IPS-18a (cell line): ENCODE measurements at regions not wholly inside any gene's neighbourhood (a gene's known extent, or its start where the extent isn't known, plus 50 kb on each side); places are given as distances from the start of the nearest gene placed in this dataset.

Experiments used
- H3K27ac ChIP-seq: one replicate; pipeline ENCODE4 v1.5.1; 2013; ENCODE audit warnings: low read length
- H3K27me3 ChIP-seq: one replicate; pipeline ENCODE4 v1.6.1; 2013; ENCODE audit warnings: mild to moderate bottlenecking, low read length; ENCODE audit not compliant: control insufficient read depth, insufficient read depth
- H3K36me3 ChIP-seq: one replicate; pipeline ENCODE4 v1.6.1; 2013; ENCODE audit warnings: low read depth, low read length; ENCODE audit not compliant: control insufficient read depth
- H3K4me1 ChIP-seq: one replicate; pipeline ENCODE4 v1.6.1; 2013; ENCODE audit warnings: low read depth, low read length; ENCODE audit not compliant: control insufficient read depth
- H3K4me3 ChIP-seq: one replicate; pipeline ENCODE4 v1.5.1; 2013; ENCODE audit warnings: low read length
- H3K9ac ChIP-seq: one replicate; pipeline ENCODE4 v1.6.1; 2013; ENCODE audit warnings: mild to moderate bottlenecking, low read length, moderate library complexity
- H3K9me3 ChIP-seq: one replicate; pipeline ENCODE4 v1.6.1; 2013; ENCODE audit warnings: low read depth, low read length; ENCODE audit not compliant: control insufficient read depth

DNA sequence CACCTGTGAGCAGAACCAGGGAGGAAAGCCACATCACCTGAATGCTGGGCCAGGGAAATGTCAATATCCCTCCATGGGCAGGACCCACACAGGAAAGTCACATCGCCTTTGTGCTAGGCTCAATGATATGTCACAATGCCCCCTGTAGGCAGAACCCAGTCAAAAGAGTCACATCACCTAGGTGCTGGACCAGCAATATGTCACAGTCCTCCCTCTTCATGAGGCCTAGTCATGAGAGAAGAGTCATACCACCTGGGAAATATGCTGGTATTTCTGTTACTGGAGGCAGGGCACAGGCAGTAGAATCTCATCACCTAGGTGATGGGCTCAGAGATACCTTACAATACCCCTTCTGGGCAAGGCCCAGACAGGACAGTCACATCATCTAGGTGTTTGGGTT lies 1843.4 kb downstream of the TP53TG3F start:
- Histone ChIP-seq H3K36me3 (no peaks in the 10 kb centered on the region), H3K4me1 (no peaks in the 10 kb centered on the region), H3K9me3 (peaks cover 90% of the 10 kb centered on the region), H3K9ac (no peak overlapping the region), H3K27ac (no peak overlapping the region), H3K4me3 (no peak overlapping the region), H3K27me3 (no peaks in the 10 kb centered on the region)

DNA sequence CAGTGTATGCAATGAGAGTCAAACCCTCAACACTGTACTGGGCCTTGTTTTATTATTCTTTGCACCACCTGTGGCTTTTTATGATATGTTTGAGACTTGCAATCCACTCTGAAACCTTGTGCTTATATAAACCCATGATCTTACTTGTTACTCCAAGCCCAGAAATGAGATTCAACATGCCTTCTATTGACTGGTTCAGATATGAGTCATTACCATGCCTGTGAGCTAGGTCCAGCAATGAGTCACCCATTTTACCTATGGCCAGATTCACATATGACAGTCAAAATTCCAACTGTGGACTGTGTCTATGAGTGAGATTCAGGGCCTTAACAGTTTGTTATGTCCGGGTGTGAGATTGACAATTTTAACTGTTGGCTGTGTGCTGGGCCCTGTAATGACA lies 1846.1 kb downstream of the TP53TG3F start:
- no peaks in the 10 kb centered on the region for H3K4me1 ChIP-seq
- H3K9me3 ChIP-seq = peaks cover 83% of the 10 kb centered on the region

DNA sequence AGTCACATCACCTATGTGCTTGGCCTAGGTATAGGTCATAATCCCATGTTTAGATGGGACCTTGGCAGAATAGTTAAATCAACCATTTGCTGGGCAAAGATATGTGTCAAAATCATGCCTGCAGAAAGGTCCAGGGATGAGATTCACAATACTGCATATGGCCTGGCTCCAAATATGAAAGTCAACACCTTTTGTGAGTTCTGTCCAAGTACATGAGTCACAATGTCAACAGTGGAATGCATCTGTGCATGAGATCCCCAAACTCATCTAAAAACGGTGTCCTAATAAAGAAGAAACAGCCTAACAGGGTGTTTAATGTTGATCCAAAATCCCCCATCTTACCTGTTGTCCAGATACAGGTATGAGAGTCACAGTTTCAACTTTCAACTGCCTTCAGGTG lies 1847.5 kb downstream of the TP53TG3F start:
- Histone ChIP-seq H3K9me3 (peaks cover 83% of the 10 kb centered on the region), H3K9ac (no peak overlapping the region), H3K4me1 (no peaks in the 10 kb centered on the region), H3K4me3 (no peak overlapping the region), H3K27me3 (no peaks in the 10 kb centered on the region), H3K36me3 (no peaks in the 10 kb centered on the region), H3K27ac (no peak overlapping the region)

More for the DNA sequence above, 1846.1 kb downstream of the TP53TG3F start:
- Histone ChIP-seq H3K4me3 (no peak overlapping the region), H3K9ac (no peak overlapping the region), H3K27ac (no peak overlapping the region), H3K36me3 (no peaks in the 10 kb centered on the region), H3K27me3 (no peaks in the 10 kb centered on the region)

DNA sequence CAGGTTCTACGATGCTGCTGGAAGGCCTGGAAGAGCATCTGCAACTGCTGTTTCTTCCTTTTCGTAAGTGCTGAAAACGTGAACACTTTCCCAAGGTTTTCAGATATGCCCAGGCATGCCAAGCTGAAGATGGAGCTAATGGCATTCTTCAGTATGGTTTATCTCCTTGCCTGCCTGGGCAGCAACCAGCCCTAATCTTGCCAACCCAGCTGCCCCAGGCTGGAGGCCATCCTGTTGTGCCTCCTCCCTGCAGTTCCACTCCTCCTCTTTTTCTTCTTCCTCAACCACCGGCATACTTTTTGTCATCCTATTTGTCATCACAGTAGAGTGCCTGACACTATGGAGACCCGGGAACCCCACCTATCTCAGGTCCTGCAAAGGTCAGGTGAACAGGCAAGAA lies 1849.3 kb downstream of the TP53TG3F start:
- H3K36me3 ChIP-seq = no peaks in the 10 kb centered on the region
- peaks cover 83% of the 10 kb centered on the region for H3K9me3 ChIP-seq
- H3K9ac ChIP-seq = no peak overlapping the region
- no peaks in the 10 kb centered on the region for H3K27me3 ChIP-seq
- H3K4me1 ChIP-seq = no peaks in the 10 kb centered on the region
- H3K4me3 ChIP-seq = no peak overlapping the region
- H3K27ac ChIP-seq = no peak overlapping the region

DNA sequence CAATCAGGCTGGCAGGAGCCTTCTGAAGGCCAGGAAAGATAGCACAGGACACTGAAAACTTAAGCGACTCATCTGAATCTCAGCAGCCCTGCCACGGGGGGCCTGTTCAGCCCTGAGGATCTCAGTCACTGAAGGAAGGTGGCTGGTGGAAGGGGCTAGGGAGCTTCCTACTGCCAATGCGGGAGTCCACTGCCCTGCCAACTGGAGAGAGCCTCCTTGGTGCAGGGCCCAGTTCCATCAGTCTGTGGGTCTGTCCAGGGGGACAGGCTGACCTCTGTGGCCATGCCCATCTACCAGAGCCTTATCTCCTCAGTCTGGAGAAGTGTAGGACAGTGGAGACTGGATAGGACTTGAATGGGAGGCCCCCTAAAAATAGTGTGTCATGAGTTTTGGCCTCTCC lies 1851.6 kb downstream of the TP53TG3F start:
- Histone ChIP-seq H3K4me1 (no peaks in the 10 kb centered on the region), H3K9ac (no peak overlapping the region), H3K27ac (no peak overlapping the region), H3K27me3 (no peaks in the 10 kb centered on the region), H3K36me3 (no peaks in the 10 kb centered on the region), H3K4me3 (no peak overlapping the region), H3K9me3 (peaks cover 87% of the 10 kb centered on the region)

DNA sequence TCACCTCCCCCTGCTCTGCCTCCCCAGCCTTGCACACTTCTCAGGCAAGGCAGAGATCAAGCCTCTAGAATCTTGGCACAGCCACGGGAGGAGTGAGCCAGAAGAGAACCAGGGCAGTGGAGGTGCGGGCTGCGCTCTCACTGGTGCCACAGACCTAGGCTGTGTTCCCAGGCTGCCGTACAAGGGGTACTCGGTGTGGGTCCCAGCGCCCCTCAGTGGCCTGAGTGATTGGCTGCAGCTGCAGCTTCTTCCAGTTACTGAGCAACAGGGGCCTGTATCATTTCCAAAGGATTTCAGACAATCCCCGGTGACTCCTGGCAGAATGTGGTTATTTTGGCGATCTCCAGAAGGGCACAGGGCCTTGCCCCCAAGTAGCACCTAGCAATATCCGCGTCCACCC lies 1852.1 kb downstream of the TP53TG3F start:
- Histone ChIP-seq H3K4me3 (no peak overlapping the region), H3K9me3 (peaks cover 86% of the 10 kb centered on the region), H3K4me1 (no peaks in the 10 kb centered on the region), H3K27ac (no peak overlapping the region), H3K27me3 (no peaks in the 10 kb centered on the region), H3K36me3 (no peaks in the 10 kb centered on the region), H3K9ac (no peak overlapping the region)

DNA sequence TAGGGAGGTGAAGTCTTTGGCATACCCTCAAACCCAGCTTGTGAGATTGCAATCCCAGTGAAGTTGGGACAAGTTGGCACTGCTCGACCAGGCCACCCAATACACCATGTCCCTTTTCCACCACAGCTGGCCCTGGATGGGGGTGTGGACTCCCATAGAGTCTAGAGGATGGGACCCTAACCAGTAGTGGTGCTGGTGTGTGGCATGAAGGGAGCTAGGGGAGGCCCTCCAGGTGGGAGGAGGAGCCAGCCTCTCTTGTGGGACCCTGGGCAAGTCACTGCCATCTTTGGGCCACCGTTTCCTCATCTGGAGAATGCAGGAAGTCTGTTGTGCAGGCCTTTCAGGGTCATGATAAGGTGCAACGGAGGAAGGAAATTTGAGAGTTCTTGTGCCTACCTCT lies 1854.9 kb downstream of the TP53TG3F start:
- Histone ChIP-seq H3K27ac (no peak overlapping the region), H3K4me3 (no peak overlapping the region), H3K36me3 (no peaks in the 10 kb centered on the region), H3K4me1 (no peaks in the 10 kb centered on the region), H3K9ac (no peak overlapping the region), H3K27me3 (no peaks in the 10 kb centered on the region), H3K9me3 (peaks cover 78% of the 10 kb centered on the region)

DNA sequence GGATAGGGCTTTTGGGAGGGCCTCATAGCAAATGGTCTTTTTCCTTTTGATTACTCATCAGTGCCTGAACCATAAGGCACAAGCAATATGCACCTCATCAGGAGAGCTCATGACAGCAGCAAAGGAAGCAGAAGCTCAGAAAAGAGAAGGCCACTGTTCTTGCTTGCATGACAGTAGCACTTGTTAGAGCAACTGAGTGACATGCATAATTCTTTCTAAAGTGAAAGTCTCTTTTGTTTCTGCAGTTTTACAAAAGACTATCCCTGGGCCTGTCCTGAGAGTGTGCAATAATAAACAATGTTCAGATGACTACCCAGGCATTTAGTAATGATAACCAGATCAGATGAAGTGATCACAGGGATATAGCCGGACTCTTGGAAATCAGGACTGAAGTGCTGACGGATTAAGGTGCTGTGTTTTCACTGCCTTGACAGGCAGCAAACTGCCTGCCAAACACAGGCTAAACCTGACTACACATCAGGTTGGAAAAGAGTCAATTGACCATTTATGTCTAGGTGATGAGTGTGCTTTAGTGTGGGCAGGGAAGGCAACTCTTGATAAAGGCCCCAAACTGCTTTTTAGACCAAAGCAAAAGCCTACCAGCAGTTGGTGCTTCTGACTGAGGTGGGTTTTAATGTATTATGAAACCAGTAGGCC lies 1860.3 kb downstream of the TP53TG3F start:
- no peak overlapping the region for H3K9ac ChIP-seq
- no peaks in the 10 kb centered on the region for H3K4me1 ChIP-seq
- no peak overlapping the region for H3K4me3 ChIP-seq
- no peaks in the 10 kb centered on the region for H3K27me3 ChIP-seq
- H3K36me3 ChIP-seq = no peaks in the 10 kb centered on the region
- H3K27ac ChIP-seq = no peak overlapping the region
- peaks cover 68% of the 10 kb centered on the region for H3K9me3 ChIP-seq

DNA sequence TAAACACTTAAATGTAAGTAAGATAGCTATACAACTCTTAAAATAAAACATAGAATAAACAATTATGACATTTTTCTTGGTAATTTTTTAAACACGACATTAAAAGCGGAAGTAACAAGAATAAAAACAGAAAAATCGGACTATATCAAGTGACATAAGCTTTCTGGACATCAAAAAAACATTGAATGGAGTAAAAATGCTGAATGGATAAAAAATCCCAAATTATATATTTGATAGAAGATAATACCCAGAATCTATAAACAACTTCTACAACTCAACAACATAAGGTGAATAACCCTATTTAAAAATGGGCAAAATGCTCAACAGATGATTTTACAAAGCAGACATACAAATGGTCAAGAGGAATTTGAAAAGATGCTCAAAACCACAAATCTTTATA lies 1866.5 kb downstream of the TP53TG3F start:
- Histone ChIP-seq H3K9ac (no peak overlapping the region), H3K27me3 (no peaks in the 10 kb centered on the region), H3K4me3 (no peak overlapping the region), H3K9me3 (peaks cover 51% of the 10 kb centered on the region), H3K27ac (no peak overlapping the region), H3K36me3 (no peaks in the 10 kb centered on the region), H3K4me1 (no peaks in the 10 kb centered on the region)

DNA sequence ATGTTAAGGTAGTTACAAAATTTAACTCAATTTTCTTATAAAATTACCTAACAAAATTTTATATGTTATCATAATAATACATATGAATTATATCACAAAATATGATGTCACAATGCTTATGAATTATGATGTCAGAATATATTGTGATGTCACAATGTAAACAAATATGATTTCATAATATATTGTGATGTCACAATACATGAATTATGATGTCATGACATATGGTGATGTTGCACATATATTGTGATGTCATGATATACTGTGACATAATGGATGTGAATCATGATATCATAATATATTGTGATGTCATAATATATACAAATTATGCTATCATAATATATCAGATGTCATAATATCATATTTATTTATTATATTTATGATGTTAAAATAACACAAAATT lies 1879.9 kb downstream of the TP53TG3F start:
- H3K27ac ChIP-seq = no peak overlapping the region
- no peaks in the 10 kb centered on the region for H3K27me3 ChIP-seq
- no peak overlapping the region for H3K4me3 ChIP-seq
- no peaks in the 10 kb centered on the region for H3K36me3 ChIP-seq
- no peaks in the 10 kb centered on the region for H3K4me1 ChIP-seq
- H3K9ac ChIP-seq = no peak overlapping the region
- peaks cover 70% of the 10 kb centered on the region for H3K9me3 ChIP-seq

DNA sequence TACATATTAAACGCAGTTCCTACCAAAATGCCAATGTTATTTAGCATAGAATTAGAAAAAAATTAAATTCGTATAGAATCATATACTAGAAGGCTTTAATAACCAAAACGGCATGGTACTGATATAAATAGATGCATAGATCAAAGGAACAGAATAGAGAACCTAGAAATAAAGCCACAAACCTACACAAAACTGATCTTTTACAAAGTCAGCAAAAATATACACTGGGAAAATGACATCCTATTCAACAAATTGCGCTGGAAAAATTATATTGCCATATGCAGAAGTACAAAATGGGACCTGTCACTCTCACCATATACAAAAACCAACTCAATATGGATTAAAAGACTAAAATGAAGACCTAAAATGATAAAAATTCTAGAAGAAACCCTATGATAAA lies 1882.6 kb downstream of the TP53TG3F start:
- no peak overlapping the region for H3K9ac ChIP-seq
- H3K27ac ChIP-seq = no peak overlapping the region
- no peak overlapping the region for H3K4me3 ChIP-seq
- no peaks in the 10 kb centered on the region for H3K4me1 ChIP-seq
- no peaks in the 10 kb centered on the region for H3K27me3 ChIP-seq
- H3K36me3 ChIP-seq = no peaks in the 10 kb centered on the region
- peaks cover 68% of the 10 kb centered on the region for H3K9me3 ChIP-seq

DNA sequence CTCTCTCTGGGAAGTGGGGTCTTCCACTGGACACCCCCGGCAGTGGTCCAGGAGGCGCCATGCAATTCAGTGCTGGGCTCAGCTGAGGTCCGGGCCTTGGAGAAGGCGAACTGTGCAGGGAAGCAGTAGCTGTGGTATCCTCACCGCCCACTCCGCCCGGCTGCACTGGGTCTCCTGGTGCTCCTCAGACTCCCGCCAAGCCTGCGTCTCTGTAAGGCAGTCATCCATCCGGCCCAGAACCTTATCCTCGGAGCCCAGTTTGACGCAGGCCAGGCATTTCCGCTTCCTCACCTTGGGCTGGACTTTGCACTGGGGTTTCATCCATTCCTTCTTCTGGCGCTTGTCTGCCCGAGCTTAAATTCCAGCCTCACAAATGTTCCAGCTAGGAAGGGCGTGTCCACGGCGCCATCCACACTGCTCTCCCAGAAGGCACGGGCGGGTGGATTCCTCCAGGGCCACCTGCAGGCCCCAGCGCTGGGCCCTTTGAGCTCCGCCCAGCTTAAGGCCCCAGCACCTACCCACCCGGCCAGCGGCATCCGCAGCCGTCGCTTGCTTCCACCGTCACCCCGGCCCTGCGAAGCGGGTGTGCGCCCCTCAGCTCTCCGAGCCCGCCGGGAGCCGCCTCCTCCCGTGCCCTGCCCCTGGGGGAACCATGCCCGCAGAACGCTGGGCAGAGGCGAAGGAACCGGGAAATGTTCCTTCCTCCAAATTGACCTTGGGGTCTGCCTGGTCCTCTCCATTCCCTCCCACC lies 1884.8 kb downstream of the TP53TG3F start:
- no peaks in the 10 kb centered on the region for H3K36me3 ChIP-seq
- no peaks in the 10 kb centered on the region for H3K27me3 ChIP-seq
- no peaks in the 10 kb centered on the region for H3K4me1 ChIP-seq
- H3K9ac ChIP-seq = no peak overlapping the region
- peaks cover 65% of the 10 kb centered on the region for H3K9me3 ChIP-seq
- no peak overlapping the region for H3K4me3 ChIP-seq
- no peak overlapping the region for H3K27ac ChIP-seq
